ENCODE measurements at regions not wholly inside any gene's neighbourhood (a gene's known extent, or its start where the extent isn't known, plus 50 kb on each side); places are given as distances from the start of the nearest gene placed in this dataset.

- TF ChIP-seq CTCF (conservative IDR thresholded peaks at IDR 0.05): no peak
- TF ChIP-seq EZH2 (IDR thresholded peaks at IDR 0.05; ENCODE audit: low read depth): no peak
Measured at GRCh38 chr6:92534109-92534508, 885.2 kb downstream of the EPHA7 start.
